SK-N-MC (cell line): ENCODE measurements at regions not wholly inside any gene's neighbourhood (a gene's known extent, or its start where the extent isn't known, plus 50 kb on each side); places are given as distances from the start of the nearest gene placed in this dataset.

ENCODE experiments used
- DNase-seq: peaks from one replicate; pipeline ENCODE4 v3.0.0-alpha.2; 2011; ENCODE audit warnings: low read depth, low spot score
- H3K27ac ChIP-seq: fragments of 200-600 bp; sonication (generic); 2 replicates; pipeline ENCODE4 v1.5.1; 2016; ENCODE audit warnings: mixed run types
- H3K36me3 ChIP-seq: fragments of 200-600 bp; sonication (generic); 2 replicates; pipeline ENCODE4 v1.6.1; 2017; ENCODE audit warnings: antibody characterized with exemption, low read length, mixed read lengths; ENCODE audit not compliant: insufficient read depth
- H3K4me3 ChIP-seq: fragments of 200-600 bp; sonication (generic); 2 replicates; pipeline ENCODE4 v1.5.1; 2016
- H3K9ac ChIP-seq: fragments of 200-600 bp; sonication (generic); 2 replicates; pipeline ENCODE4 v1.8.0; 2017; ENCODE audit warnings: mixed run types, mixed read lengths; ENCODE audit not compliant: insufficient read length
- H3K9me3 ChIP-seq: fragments of 200-600 bp; sonication (generic); 2 replicates; pipeline ENCODE4 v1.6.1; 2017; ENCODE audit warnings: low read depth, mild to moderate bottlenecking, antibody characterized with exemption, low read length, moderate library complexity, mixed read lengths
- EZH2 ChIP-seq: fragments of 200-600 bp; sonication (generic); IDR thresholded peaks from one replicate; pipeline ENCODE4 v1.6.1; 2017; ENCODE audit warnings: antibody characterized with exemption
- FOXP2 ChIP-seq: optimal IDR thresholded peaks from 2 replicates; pipeline ENCODE3; 2011; ENCODE audit warnings: mild to moderate bottlenecking, moderate library complexity; ENCODE audit not compliant: insufficient read depth; ENCODE audit errors: extremely low read length, control extremely low read depth
- POLR2AphosphoS5 ChIP-seq: IDR thresholded peaks from 2 replicates; pipeline ENCODE4 v1.6.1; 2012; ENCODE audit warnings: mild to moderate bottlenecking, low read depth, low read length, borderline replicate concordance

DNA sequence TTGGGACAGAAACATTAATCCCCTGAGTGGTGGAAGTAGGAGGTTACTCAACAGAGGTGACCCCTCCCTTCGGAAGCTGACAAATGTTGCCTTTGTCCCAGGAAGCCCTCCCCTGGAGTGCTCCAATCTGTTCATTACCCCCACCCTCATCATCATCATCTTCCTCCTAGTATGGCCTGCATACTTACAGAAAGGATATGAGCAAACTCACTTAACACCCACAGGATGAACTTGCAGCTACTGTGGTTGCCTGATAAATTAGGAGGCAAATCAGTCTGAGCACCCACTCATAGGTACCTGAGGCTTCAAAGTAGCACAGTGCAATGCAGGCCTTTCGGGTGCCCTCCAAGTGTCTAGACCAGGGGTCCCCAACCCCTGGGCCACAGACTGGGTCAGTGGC lies 236.7 kb upstream of the GATB start:
- H3K4me3 ChIP-seq, result no peak overlapping the region
- no peaks in the 10 kb centered on the region for H3K9me3 ChIP-seq
- TF ChIP-seq POLR2AphosphoS5 (no peak), EZH2 (no peak), FOXP2 (no peak)
- no peak overlapping the region for H3K9ac ChIP-seq
- H3K27ac ChIP-seq, result no peak overlapping the region
- no peak for DNase-seq
- no peaks in the 10 kb centered on the region for H3K36me3 ChIP-seq

DNA sequence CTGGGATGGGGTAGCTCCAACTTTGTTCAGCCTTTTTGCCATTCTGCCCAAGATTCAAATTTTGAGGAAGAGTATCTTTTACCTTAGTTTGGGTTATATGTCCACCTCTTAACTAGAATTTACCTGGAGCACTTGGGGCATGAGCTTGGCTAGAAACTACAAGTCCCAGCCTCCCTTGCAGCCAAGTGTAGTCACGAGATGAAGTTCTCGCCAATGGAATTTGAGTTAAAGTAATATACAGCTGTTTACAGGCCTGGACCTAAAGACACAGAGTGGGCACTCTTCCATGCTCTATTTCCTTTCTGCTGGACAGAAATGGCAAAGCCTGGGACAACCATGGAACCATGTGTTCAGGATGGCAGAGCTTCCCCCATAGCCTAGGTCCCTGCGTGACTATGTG lies 233.6 kb upstream of the GATB start:
- no peak overlapping the region for H3K27ac ChIP-seq
- no peak for DNase-seq
- no peak overlapping the region for H3K4me3 ChIP-seq
- H3K36me3 ChIP-seq, result no peaks in the 10 kb centered on the region
- no peaks in the 10 kb centered on the region for H3K9me3 ChIP-seq
- TF ChIP-seq POLR2AphosphoS5 (no peak), FOXP2 (no peak), EZH2 (no peak)
- no peak overlapping the region for H3K9ac ChIP-seq

DNA sequence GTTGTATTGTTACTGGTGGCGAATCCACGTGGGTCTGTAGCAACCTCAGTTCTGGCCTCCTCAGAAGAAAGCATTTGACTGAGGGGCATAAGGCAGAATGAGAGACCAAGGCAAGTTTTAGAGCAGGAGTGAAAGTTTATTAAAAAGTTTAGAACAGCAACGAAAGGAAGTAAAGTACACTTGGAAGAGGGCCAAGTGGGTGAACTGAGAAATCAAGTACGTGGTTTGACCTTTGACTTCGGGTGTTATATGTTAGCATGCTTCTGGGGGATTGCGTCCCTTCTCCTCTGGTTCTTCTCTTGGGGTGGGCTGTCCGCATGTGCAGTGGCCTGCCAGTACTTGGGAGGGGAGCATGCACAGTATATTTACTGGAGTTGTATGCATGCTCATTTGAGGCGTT lies 232.7 kb upstream of the GATB start:
- Histone ChIP-seq H3K9ac (no peak overlapping the region), H3K36me3 (no peaks in the 10 kb centered on the region), H3K27ac (no peak overlapping the region), H3K4me3 (no peak overlapping the region), H3K9me3 (no peaks in the 10 kb centered on the region)
- TF ChIP-seq POLR2AphosphoS5 (no peak), EZH2 (no peak), FOXP2 (no peak)
- no peak for DNase-seq

DNA sequence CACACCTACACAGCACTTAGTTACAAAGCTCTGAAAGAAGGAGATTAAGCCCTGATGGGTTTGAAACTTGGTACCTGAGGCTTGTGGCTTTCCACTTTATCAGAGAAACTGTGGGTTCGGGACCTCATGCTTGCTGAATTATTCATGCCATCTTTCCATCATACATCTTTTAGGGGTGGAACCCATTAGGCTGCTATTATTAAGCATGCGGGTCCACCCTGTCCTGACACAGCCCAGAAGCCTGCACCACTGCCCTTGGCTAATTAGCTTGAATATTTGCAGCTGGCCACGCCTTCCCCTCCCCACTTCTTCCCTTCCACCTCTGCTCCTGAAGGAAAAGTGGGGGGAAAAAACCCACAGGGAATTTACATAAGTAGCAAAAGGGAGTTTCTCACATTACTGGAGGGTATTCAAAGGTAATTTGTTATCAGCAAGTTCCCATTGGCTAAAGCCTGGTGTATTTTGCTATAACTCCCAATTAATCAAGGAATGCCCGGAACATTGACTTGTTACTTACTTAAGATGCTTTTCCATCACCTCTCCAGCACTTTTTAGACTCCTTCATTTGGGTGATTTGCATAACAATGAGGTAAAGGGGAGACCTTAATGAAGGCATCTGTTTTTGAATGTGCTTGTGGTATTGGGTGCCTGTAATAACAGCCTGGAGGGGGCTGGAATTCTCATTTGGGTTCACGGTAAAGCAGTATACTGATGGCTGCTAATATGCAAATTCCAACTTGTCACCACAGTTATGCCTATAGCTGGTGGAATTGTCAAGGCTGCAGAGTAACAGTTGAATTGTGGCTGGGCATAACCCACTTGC lies 231.7 kb upstream of the GATB start:
- H3K4me3 ChIP-seq, result no peak overlapping the region
- no peaks in the 10 kb centered on the region for H3K36me3 ChIP-seq
- TF ChIP-seq EZH2 (no peak), POLR2AphosphoS5 (no peak), FOXP2 (no peak)
- H3K9me3 ChIP-seq, result no peaks in the 10 kb centered on the region
- H3K9ac ChIP-seq, result no peak overlapping the region
- DNase-seq, result no peak
- H3K27ac ChIP-seq, result no peak overlapping the region

DNA sequence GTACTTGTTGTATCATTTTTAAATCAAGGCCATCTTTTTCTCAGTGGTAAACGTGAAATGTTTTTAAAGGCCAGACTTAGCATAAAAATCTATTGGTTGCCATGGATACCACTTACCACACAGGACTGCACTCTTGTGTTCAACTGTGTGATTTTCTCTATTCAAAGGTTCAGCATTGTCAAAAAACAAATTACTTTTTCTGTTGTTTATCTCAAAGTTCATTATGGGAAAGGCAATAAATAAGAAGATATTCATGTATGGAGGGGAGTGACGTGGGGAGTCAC lies 231.0 kb upstream of the GATB start:
- Histone ChIP-seq H3K9me3 (no peaks in the 10 kb centered on the region), H3K27ac (no peak overlapping the region), H3K4me3 (no peak overlapping the region), H3K9ac (no peak overlapping the region), H3K36me3 (no peaks in the 10 kb centered on the region)
- TF ChIP-seq FOXP2 (no peak), POLR2AphosphoS5 (no peak), EZH2 (no peak)
- no peak for DNase-seq

DNA sequence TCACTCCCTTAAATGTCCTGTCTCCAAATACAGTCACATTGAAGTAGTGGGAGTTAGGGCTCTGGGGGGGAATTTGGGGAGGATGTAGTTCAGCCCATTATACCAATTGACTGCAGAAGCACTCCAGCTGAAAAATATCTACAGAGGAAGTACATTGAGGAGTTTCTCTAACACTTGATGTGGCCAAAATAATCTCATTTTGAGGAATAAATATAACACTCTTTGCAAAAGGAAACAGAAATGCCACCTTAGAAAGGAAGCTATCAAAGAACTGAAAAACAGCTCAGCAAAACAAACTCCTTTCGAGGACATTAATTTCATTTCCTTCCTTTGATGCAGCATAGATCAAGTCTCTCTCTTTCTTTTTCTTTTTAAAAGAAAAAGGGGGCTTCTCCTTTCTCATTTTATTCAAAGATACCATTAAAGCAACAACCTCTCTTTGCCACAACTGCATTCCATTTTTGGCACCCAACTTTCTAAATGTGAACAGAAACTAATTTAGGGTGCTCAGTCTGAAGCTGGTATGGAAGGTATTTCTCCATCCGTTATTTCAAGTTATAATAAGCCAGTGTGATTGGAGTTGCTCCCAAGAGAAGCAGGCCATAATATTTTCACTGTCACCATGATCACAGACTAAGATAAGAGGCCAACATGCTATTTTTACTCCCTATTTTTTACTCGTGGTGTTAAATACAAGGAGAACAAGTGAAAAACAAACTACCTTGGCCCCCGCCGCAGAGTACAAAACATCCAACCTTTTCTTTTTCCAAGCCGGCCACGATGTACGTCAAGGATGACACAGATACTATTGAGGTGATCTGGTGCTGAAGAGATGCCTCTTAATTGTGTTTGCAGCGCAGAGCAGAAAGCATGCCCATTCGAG lies 230.4 kb upstream of the GATB start:
- Histone ChIP-seq H3K4me3 (no peak overlapping the region), H3K9ac (no peak overlapping the region), H3K36me3 (no peaks in the 10 kb centered on the region), H3K27ac (no peak overlapping the region), H3K9me3 (no peaks in the 10 kb centered on the region)
- no peak for TF ChIP-seq POLR2AphosphoS5
- TF ChIP-seq EZH2, result no peak
- no peak for TF ChIP-seq FOXP2
- DNase-seq, result no peak

DNA sequence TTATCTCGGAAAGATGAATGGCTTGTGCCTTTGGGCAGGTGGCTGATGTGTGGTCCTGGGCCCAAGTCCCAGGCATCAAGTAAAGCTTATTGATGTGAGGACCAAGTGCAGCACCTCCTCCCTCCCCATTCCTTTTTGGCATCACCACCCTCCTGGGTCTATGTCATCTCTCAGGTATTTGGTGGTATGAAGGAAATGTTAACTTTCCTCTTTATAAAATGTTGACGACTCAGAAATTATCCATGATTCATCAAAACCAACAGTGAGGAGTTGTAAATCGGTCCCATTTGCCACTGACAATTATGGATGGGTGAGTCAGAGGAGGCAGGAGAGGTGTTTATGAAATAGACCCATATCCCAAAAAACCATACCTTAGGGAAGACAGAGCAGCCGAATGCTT lies 229.4 kb upstream of the GATB start:
- no peaks in the 10 kb centered on the region for H3K36me3 ChIP-seq
- DNase-seq, result no peak
- no peak overlapping the region for H3K27ac ChIP-seq
- H3K4me3 ChIP-seq, result no peak overlapping the region
- no peak for TF ChIP-seq EZH2
- no peak for TF ChIP-seq FOXP2
- TF ChIP-seq POLR2AphosphoS5, result no peak
- H3K9me3 ChIP-seq, result no peaks in the 10 kb centered on the region
- H3K9ac ChIP-seq, result no peak overlapping the region

DNA sequence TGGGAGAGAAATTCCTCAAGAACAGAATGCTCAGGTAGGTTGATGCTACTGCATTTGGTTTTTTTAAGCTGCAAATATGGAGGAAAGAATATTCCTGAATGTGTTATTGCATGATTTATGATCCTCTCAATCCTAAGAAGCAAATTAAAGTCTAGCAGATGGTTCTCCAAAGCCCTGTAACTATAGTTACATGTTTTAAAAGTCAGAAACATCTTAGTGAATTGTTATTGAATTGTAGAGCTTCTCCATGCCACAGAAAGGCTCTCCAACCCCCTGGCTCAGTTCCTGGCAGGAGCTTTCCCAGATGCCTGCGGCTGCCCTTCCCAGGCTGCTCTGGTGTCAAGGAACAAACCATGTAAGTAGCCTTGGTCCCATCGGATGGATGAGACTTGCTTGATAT lies 227.8 kb upstream of the GATB start:
- TF ChIP-seq EZH2, result no peak
- no peak for TF ChIP-seq FOXP2
- TF ChIP-seq POLR2AphosphoS5, result no peak
- Histone ChIP-seq H3K9me3 (no peaks in the 10 kb centered on the region), H3K36me3 (no peaks in the 10 kb centered on the region), H3K4me3 (no peak overlapping the region), H3K27ac (no peak overlapping the region), H3K9ac (no peak overlapping the region)
- no peak for DNase-seq
